Astrocyte of the cerebellum (primary cell): ENCODE measurements at regions not wholly inside any gene's neighbourhood (a gene's known extent, or its start where the extent isn't known, plus 50 kb on each side); places are given as distances from the start of the nearest gene placed in this dataset.

Experiments used
- DNase-seq: peaks from one replicate; pipeline ENCODE4 v3.0.0-alpha.2; 2011; ENCODE audit warnings: low read depth
- H3K4me3 ChIP-seq: 2 replicates; pipeline ENCODE4 v1.5.1; 2011; ENCODE audit warnings: mild to moderate bottlenecking, low read depth, low read length, moderate library complexity
- CTCF ChIP-seq: IDR thresholded peaks from 2 replicates; pipeline ENCODE4 v1.5.1; 2012; ENCODE audit warnings: low read length, low read depth, moderate library complexity, mild to moderate bottlenecking; ENCODE audit errors: missing control alignments
- in situ Hi-C: cut with HindIII; loops from 2 replicates; pipeline ENCODE4 v1.10.0; 2017; ENCODE audit warnings: low sequenced_read_pairs

- in situ Hi-C loops: no loop called here
- no peak for TF ChIP-seq CTCF
- DNase-seq: no peak
- no peak overlapping the region for H3K4me3 ChIP-seq
Observed at GRCh38 chr7:136045181-136045580, 68.0 kb upstream of the MTPN start.

- no peak overlapping the region for H3K4me3 ChIP-seq
- TF ChIP-seq CTCF: no peak
- no peak for DNase-seq
- in situ Hi-C loops: no loop called here
Observed at GRCh38 chr7:136039577-136040345, 62.6 kb upstream of the MTPN start.

- no peak for TF ChIP-seq CTCF
- DNase-seq: no peak
- in situ Hi-C loops: no loop called here
- no peak overlapping the region for H3K4me3 ChIP-seq
Observed at GRCh38 chr7:136036336-136036735, 59.2 kb upstream of the MTPN start.

DNA sequence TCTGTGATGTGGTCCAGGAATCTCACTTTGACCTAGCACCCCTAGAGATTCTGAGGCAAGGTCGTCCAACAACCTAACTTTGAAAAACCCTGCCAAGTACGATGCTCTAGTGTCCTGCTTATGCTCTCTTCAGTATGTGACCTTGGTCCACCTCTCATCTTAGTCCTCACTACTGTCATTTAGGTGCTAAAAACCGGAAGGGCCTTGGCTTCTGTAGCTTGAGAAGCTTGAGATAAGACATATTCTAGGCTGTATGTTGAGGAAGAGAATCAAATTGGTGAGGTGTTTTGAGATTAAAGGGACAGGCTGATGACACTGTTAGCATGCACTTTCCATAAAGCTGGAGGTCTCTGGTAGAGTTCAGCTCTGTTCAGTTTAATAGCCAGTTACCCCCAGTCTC is 57.0 kb upstream of the MTPN start:
- no peak for TF ChIP-seq CTCF
- no peak for DNase-seq
- no peak overlapping the region for H3K4me3 ChIP-seq
- in situ Hi-C loops: no loop called here

DNA sequence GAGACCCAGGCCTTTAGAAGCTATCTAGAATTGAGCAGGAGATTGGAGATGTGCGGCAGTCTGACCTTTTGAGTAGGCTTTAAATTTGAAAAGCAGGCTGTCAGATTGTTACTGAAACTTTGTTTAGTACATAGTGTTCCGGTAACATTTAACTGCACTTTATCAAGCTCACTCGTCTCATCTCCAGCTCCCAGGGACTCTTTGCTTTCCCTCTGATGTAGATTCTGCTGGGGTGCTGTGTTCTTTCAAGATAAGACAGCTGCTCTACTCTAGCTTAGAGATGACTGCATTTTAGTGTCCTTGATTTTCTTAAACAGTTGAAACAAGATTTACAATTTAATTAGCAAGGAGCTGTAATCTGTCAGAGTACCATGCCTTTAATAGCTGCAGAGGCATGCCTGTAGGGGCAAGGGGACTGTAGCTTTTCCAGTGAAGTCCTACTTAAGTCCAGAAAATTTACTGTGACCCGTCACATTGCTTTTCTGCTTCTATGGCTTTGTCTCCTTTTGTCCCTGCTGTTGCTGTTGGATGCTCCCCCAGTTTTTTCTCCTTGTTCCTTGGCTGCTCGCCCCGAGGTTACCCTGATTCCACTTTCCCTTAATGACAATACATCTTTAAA is 56.4 kb upstream of the MTPN start:
- no peak for DNase-seq
- TF ChIP-seq CTCF: no peak
- in situ Hi-C loops: no loop called here
- no peak overlapping the region for H3K4me3 ChIP-seq

GRCh38 chr7:136030867-136031318 is 53.7 kb upstream of the MTPN start:
- DNase-seq: no peak
- no peak overlapping the region for H3K4me3 ChIP-seq
- in situ Hi-C loops: no loop called here
- TF ChIP-seq CTCF: no peak
